ENCODE measurements at regions not wholly inside any gene's neighbourhood (a gene's known extent, or its start where the extent isn't known, plus 50 kb on each side); places are given as distances from the start of the nearest gene placed in this dataset.

- H3F3A ChIP-seq (ENCODE audit: insufficient read depth, low read length) = no peaks in the 10 kb centered on the region
Observed at GRCh38 chr2:57693965-57694364, 352.6 kb upstream of the VRK2 start.

GRCh38 chr2:57696016-57696415, 350.6 kb upstream of the VRK2 start:
- TF ChIP-seq CTCF (IDR thresholded peaks at IDR 0.05; ENCODE audit: low read length) = no peak
- no peak for TF ChIP-seq EZH2phosphoT487 (IDR thresholded peaks at IDR 0.05; ENCODE audit: low read length)
- TF ChIP-seq EZH2 (optimal IDR thresholded peaks at IDR 0.05; ENCODE audit: low read depth, low read length) = no peak
- DNase-seq = no peak
- no peaks in the 10 kb centered on the region for H3F3A ChIP-seq (ENCODE audit: insufficient read depth, low read length)

More at GRCh38 chr2:57693965-57694364, 352.6 kb upstream of the VRK2 start:
- no peak for DNase-seq
- H3K9ac ChIP-seq (ENCODE audit: low read length) = no peak overlapping the region
- no peak overlapping the region for H2AFZ ChIP-seq (ENCODE audit: low read length)
- H3K9me2 ChIP-seq (replicated peaks; ENCODE audit: insufficient read depth, low read length) = no peaks in the 10 kb centered on the region
- H3K27me3 ChIP-seq (replicated peaks; ENCODE audit: insufficient read depth, low read length) = no peaks in the 10 kb centered on the region
- H3K79me2 ChIP-seq (ENCODE audit: low read length) = no peaks in the 10 kb centered on the region
- H3K9me3 ChIP-seq (replicated peaks; ENCODE audit: insufficient read depth, low read length) = no peaks in the 10 kb centered on the region
- TF ChIP-seq EZH2phosphoT487 (IDR thresholded peaks at IDR 0.05; ENCODE audit: low read length) = no peak
- TF ChIP-seq EZH2 (optimal IDR thresholded peaks at IDR 0.05; ENCODE audit: low read depth, low read length) = no peak
- no peak for TF ChIP-seq CTCF (IDR thresholded peaks at IDR 0.05; ENCODE audit: low read length)
- H3K36me3 ChIP-seq (replicated peaks; ENCODE audit: insufficient read depth, low read length) = no peaks in the 10 kb centered on the region
- no peaks in the 10 kb centered on the region for H4K20me1 ChIP-seq (ENCODE audit: insufficient read depth, low read length)
- peaks cover 2% of the 10 kb centered on the region; the same call in 1 of the 2 replicates for H3K4me1 ChIP-seq (ENCODE audit: low read length)
- H3K4me3 ChIP-seq (ENCODE audit: low read length) = no peak overlapping the region
- H3K27ac ChIP-seq (ENCODE audit: low read length) = no peak overlapping the region
- no peak overlapping the region for H3K4me2 ChIP-seq (ENCODE audit: low read depth, low read length)

GRCh38 chr2:57698392-57698791, 348.2 kb upstream of the VRK2 start:
- Histone ChIP-seq H3K9me2 (replicated peaks; ENCODE audit: insufficient read depth, low read length) (no peaks in the 10 kb centered on the region), H3K79me2 (ENCODE audit: low read length) (no peaks in the 10 kb centered on the region), H2AFZ (ENCODE audit: low read length) (no peak overlapping the region), H3F3A (ENCODE audit: insufficient read depth, low read length) (no peaks in the 10 kb centered on the region), H3K4me1 (ENCODE audit: low read length) (peaks cover 3% of the 10 kb centered on the region; the same call in 1 of the 2 replicates), H3K27ac (ENCODE audit: low read length) (no peak overlapping the region), H3K9me3 (replicated peaks; ENCODE audit: insufficient read depth, low read length) (no peaks in the 10 kb centered on the region), H3K9ac (ENCODE audit: low read length) (no peak overlapping the region), H3K27me3 (replicated peaks; ENCODE audit: insufficient read depth, low read length) (no peaks in the 10 kb centered on the region), H3K4me2 (ENCODE audit: low read depth, low read length) (no peak overlapping the region), H4K20me1 (ENCODE audit: insufficient read depth, low read length) (no peaks in the 10 kb centered on the region), H3K36me3 (replicated peaks; ENCODE audit: insufficient read depth, low read length) (no peaks in the 10 kb centered on the region), H3K4me3 (ENCODE audit: low read length) (no peak overlapping the region)
- no peak for DNase-seq
- TF ChIP-seq EZH2phosphoT487 (IDR thresholded peaks at IDR 0.05; ENCODE audit: low read length) (no peak), EZH2 (optimal IDR thresholded peaks at IDR 0.05; ENCODE audit: low read depth, low read length) (no peak), CTCF (IDR thresholded peaks at IDR 0.05; ENCODE audit: low read length) (no peak)

More at GRCh38 chr2:57696016-57696415, 350.6 kb upstream of the VRK2 start:
- Histone ChIP-seq H3K9me2 (replicated peaks; ENCODE audit: insufficient read depth, low read length) (no peaks in the 10 kb centered on the region), H3K9ac (ENCODE audit: low read length) (no peak overlapping the region), H3K36me3 (replicated peaks; ENCODE audit: insufficient read depth, low read length) (no peaks in the 10 kb centered on the region), H3K27me3 (replicated peaks; ENCODE audit: insufficient read depth, low read length) (no peaks in the 10 kb centered on the region), H3K4me3 (ENCODE audit: low read length) (no peak overlapping the region), H3K4me1 (ENCODE audit: low read length) (peaks cover 3% of the 10 kb centered on the region; the same call in 1 of the 2 replicates), H2AFZ (ENCODE audit: low read length) (no peak overlapping the region), H3K79me2 (ENCODE audit: low read length) (no peaks in the 10 kb centered on the region), H3K27ac (ENCODE audit: low read length) (no peak overlapping the region), H3K4me2 (ENCODE audit: low read depth, low read length) (no peak overlapping the region), H3K9me3 (replicated peaks; ENCODE audit: insufficient read depth, low read length) (no peaks in the 10 kb centered on the region), H4K20me1 (ENCODE audit: insufficient read depth, low read length) (no peaks in the 10 kb centered on the region)
